ENCODE measurements at regions not wholly inside any gene's neighbourhood (a gene's known extent, or its start where the extent isn't known, plus 50 kb on each side); places are given as distances from the start of the nearest gene placed in this dataset.

GRCh38 chr10:3867454-3868270 is 82.7 kb upstream of the KLF6 start:
- WGBS (ENCODE audit: insufficient coverage, insufficient read length), result no CpG with 5 or more reads among the region's 3 CpGs
- H3K27me3 ChIP-seq (ENCODE audit: control insufficient read depth, insufficient read depth, low read length), result no peaks in the 10 kb centered on the region
- H3K4me3 ChIP-seq (ENCODE audit: low read length), result no peak overlapping the region
- H3K9me3 ChIP-seq (ENCODE audit: control insufficient read depth, insufficient read depth, low read length), result no peaks in the 10 kb centered on the region
- H3K27ac ChIP-seq (ENCODE audit: low read length), result no peak overlapping the region
- H3K4me1 ChIP-seq (ENCODE audit: control insufficient read depth, insufficient read depth, low read length), result 0 out of 2 replicates have a peak, but pooled peaks cover 2% of the 10 kb centered on the region
- no peak for DNase-seq (ENCODE audit: low read depth, low spot score)
- no peaks in the 10 kb centered on the region for H3K36me3 ChIP-seq (ENCODE audit: control insufficient read depth, insufficient read depth, low read length)

GRCh38 chr10:3866332-3866731 is 81.3 kb upstream of the KLF6 start:
- H3K36me3 ChIP-seq (ENCODE audit: control insufficient read depth, insufficient read depth, low read length), result no peaks in the 10 kb centered on the region
- no CpG with 5 or more reads among the region's 3 CpGs for WGBS (ENCODE audit: insufficient coverage, insufficient read length)
- H3K4me3 ChIP-seq (ENCODE audit: low read length), result no peak overlapping the region
- no peaks in the 10 kb centered on the region for H3K27me3 ChIP-seq (ENCODE audit: control insufficient read depth, insufficient read depth, low read length)
- DNase-seq (ENCODE audit: low read depth, low spot score), result no peak
- H3K9me3 ChIP-seq (ENCODE audit: control insufficient read depth, insufficient read depth, low read length), result no peaks in the 10 kb centered on the region
- H3K4me1 ChIP-seq (ENCODE audit: control insufficient read depth, insufficient read depth, low read length), result no peaks in the 10 kb centered on the region
- no peak overlapping the region for H3K27ac ChIP-seq (ENCODE audit: low read length)

DNA sequence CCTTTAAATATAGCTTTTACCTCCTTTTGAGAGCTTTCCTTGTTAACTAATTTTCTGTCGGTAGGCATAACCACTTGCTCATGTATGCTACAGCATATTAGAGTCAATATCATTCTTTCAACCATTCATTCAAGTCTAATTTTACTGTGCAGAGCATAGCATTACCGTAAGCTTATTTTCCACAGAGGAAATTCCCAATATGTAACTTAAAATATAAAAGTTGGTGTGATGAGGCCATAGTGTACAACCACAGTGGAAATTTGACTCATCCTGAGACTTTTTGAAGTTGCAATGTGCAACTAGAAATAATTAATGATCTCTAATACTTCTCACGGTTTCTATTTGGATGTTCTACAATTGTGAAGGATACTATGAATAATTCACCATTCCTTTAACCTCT is 80.6 kb upstream of the KLF6 start:
- Histone ChIP-seq H3K27me3 (ENCODE audit: control insufficient read depth, insufficient read depth, low read length) (no peaks in the 10 kb centered on the region), H3K4me1 (ENCODE audit: control insufficient read depth, insufficient read depth, low read length) (no peaks in the 10 kb centered on the region), H3K4me3 (ENCODE audit: low read length) (no peak overlapping the region), H3K27ac (ENCODE audit: low read length) (no peak overlapping the region), H3K9me3 (ENCODE audit: control insufficient read depth, insufficient read depth, low read length) (no peaks in the 10 kb centered on the region), H3K36me3 (ENCODE audit: control insufficient read depth, insufficient read depth, low read length) (no peaks in the 10 kb centered on the region)
- no peak for DNase-seq (ENCODE audit: low read depth, low spot score)
- no CpG with 5 or more reads among the region's 3 CpGs for WGBS (ENCODE audit: insufficient coverage, insufficient read length)

DNA sequence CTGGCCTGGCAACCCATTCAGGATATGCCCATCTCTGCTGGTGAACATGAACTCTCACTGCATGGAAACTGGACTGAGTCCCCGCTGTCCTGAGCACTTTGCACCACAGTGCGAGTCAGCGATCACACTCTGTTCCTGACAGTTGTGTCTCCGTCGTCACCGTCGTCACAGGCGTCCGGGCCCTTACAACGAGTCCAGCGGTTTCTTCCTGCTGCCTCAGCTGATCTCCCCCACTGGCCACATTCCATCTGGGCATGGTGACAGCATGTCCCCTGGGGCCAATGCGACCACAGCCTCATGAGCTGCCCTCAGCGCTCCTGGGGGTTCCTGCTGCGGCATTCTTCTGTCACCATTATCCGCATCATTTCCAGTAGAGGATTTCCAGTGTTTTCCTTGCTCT is 76.8 kb upstream of the KLF6 start:
- Histone ChIP-seq H3K36me3 (ENCODE audit: control insufficient read depth, insufficient read depth, low read length) (no peaks in the 10 kb centered on the region), H3K27me3 (ENCODE audit: control insufficient read depth, insufficient read depth, low read length) (no peaks in the 10 kb centered on the region), H3K4me3 (ENCODE audit: low read length) (no peak overlapping the region), H3K27ac (ENCODE audit: low read length) (no peak overlapping the region), H3K9me3 (ENCODE audit: control insufficient read depth, insufficient read depth, low read length) (no peaks in the 10 kb centered on the region), H3K4me1 (ENCODE audit: control insufficient read depth, insufficient read depth, low read length) (no peaks in the 10 kb centered on the region)
- no CpG with 5 or more reads among the region's 15 CpGs for WGBS (ENCODE audit: insufficient coverage, insufficient read length)
- no peak for DNase-seq (ENCODE audit: low read depth, low spot score)

DNA sequence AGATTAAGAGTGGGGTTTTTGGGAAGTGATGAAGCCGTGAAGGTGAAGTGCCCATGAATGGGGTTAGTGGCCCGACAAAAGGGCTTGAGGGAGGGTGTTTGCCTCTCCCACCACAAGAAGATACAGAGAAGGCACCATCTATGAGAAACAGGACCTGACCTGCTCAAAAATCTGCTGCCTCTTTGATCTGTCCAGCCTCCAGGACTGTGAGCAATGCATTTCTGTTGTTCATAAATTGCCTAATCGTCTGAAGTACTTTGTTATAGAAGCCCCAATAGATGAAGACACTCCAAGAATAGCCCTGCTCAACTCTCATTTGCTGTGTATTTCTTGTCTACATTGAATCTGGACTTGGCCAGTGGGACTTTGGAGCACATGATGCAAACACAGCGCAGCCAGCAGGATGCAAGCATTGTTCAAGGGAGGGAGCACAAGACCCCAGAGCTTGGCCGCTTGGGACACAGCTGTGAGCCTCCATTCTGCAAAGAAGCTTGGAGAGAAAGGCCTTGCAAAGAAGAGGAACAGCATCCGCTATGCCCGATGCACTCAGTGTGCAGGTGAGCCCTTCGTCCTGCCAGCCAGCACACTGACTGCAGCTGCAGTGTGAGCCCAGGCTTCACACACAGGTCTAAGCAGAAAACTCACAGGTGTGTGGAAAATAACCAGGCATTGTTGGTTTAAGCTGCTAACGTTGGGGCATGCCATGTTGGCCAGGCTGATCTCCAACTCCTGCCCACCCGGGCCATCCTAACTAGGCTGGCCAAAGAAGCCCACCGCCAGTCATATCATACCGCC is 73.2 kb upstream of the KLF6 start:
- Histone ChIP-seq H3K4me1 (ENCODE audit: control insufficient read depth, insufficient read depth, low read length) (no peaks in the 10 kb centered on the region), H3K27ac (ENCODE audit: low read length) (no peak overlapping the region), H3K27me3 (ENCODE audit: control insufficient read depth, insufficient read depth, low read length) (no peaks in the 10 kb centered on the region), H3K4me3 (ENCODE audit: low read length) (no peak overlapping the region), H3K36me3 (ENCODE audit: control insufficient read depth, insufficient read depth, low read length) (no peaks in the 10 kb centered on the region), H3K9me3 (ENCODE audit: control insufficient read depth, insufficient read depth, low read length) (no peaks in the 10 kb centered on the region)
- no CpG with 5 or more reads among the region's 12 CpGs for WGBS (ENCODE audit: insufficient coverage, insufficient read length)
- DNase-seq (ENCODE audit: low read depth, low spot score), result no peak

- no peaks in the 10 kb centered on the region for H3K4me1 ChIP-seq (ENCODE audit: control insufficient read depth, insufficient read depth, low read length)
- no peaks in the 10 kb centered on the region for H3K27me3 ChIP-seq (ENCODE audit: control insufficient read depth, insufficient read depth, low read length)
- H3K36me3 ChIP-seq (ENCODE audit: control insufficient read depth, insufficient read depth, low read length), result no peaks in the 10 kb centered on the region
- H3K27ac ChIP-seq (ENCODE audit: low read length), result no peak overlapping the region
- H3K4me3 ChIP-seq (ENCODE audit: low read length), result no peak overlapping the region
- DNase-seq (ENCODE audit: low read depth, low spot score), result no peak
- no CpG with 5 or more reads among the region's 8 CpGs for WGBS (ENCODE audit: insufficient coverage, insufficient read length)
- no peaks in the 10 kb centered on the region for H3K9me3 ChIP-seq (ENCODE audit: control insufficient read depth, insufficient read depth, low read length)
These were observed 72.3 kb upstream of the KLF6 start for GRCh38 chr10:3857318-3857717.

- DNase-seq (ENCODE audit: low read depth, low spot score), result no peak
- H3K27me3 ChIP-seq (ENCODE audit: control insufficient read depth, insufficient read depth, low read length), result no peaks in the 10 kb centered on the region
- WGBS (ENCODE audit: insufficient coverage, insufficient read length), result no CpG with 5 or more reads among the region's 7 CpGs
- H3K4me3 ChIP-seq (ENCODE audit: low read length), result no peak overlapping the region
- H3K9me3 ChIP-seq (ENCODE audit: control insufficient read depth, insufficient read depth, low read length), result no peaks in the 10 kb centered on the region
- H3K27ac ChIP-seq (ENCODE audit: low read length), result no peak overlapping the region
- no peaks in the 10 kb centered on the region for H3K4me1 ChIP-seq (ENCODE audit: control insufficient read depth, insufficient read depth, low read length)
- H3K36me3 ChIP-seq (ENCODE audit: control insufficient read depth, insufficient read depth, low read length), result no peaks in the 10 kb centered on the region
These were observed 71.6 kb upstream of the KLF6 start for GRCh38 chr10:3856593-3856992.

DNA sequence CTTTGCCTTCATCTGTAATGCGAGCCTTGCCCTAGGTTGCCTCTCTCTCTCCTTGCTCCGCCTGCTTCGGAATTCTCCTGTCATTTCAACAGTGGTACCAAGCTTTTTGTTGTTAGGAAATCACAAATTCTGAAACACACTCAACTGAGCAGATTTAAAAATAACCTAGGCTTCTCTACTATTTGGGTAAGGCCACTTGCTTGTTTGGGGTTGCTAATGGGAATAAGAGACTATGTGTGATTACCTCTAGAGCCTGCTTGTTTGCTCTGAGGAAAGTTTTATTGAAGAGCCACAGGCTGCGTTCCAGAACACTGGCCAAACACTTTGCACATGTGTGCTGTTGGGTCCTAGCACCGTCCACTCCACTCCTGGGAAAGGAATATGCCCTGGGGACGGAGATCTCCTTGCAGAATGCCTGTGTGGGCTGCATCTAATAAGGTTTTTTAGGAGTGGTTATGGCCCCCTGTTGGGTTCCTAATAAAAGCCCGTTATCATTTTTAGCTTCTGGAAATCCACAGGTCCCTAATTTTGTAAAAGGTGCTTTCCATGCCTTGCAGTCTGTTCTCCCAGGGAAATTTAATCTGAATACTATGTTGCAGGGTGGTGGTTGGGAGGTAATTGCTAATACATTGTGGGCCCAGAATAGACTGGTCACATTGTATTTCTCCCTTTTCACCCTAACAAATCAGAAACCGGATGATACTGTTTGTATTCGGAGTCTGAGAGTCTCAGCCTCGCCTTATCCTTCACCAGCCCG is 68.7 kb upstream of the KLF6 start:
- no CpG with 5 or more reads among the region's 11 CpGs for WGBS (ENCODE audit: insufficient coverage, insufficient read length)

GRCh38 chr10:3853016-3853415 is 68.0 kb upstream of the KLF6 start:
- H3K27me3 ChIP-seq (ENCODE audit: control insufficient read depth, insufficient read depth, low read length), result no peaks in the 10 kb centered on the region
- no peak overlapping the region for H3K27ac ChIP-seq (ENCODE audit: low read length)
- no peak for DNase-seq (ENCODE audit: low read depth, low spot score)
- H3K9me3 ChIP-seq (ENCODE audit: control insufficient read depth, insufficient read depth, low read length), result no peaks in the 10 kb centered on the region
- H3K4me1 ChIP-seq (ENCODE audit: control insufficient read depth, insufficient read depth, low read length), result no peaks in the 10 kb centered on the region
- no peak overlapping the region for H3K4me3 ChIP-seq (ENCODE audit: low read length)
- WGBS (ENCODE audit: insufficient coverage, insufficient read length), result no CpG with 5 or more reads among the region's 10 CpGs
- no peaks in the 10 kb centered on the region for H3K36me3 ChIP-seq (ENCODE audit: control insufficient read depth, insufficient read depth, low read length)

More for the DNA sequence above, 68.7 kb upstream of the KLF6 start:
- Histone ChIP-seq H3K9me3 (ENCODE audit: control insufficient read depth, insufficient read depth, low read length) (no peaks in the 10 kb centered on the region), H3K27me3 (ENCODE audit: control insufficient read depth, insufficient read depth, low read length) (no peaks in the 10 kb centered on the region), H3K4me1 (ENCODE audit: control insufficient read depth, insufficient read depth, low read length) (no peaks in the 10 kb centered on the region), H3K27ac (ENCODE audit: low read length) (no peak overlapping the region), H3K36me3 (ENCODE audit: control insufficient read depth, insufficient read depth, low read length) (no peaks in the 10 kb centered on the region), H3K4me3 (ENCODE audit: low read length) (no peak overlapping the region)
- DNase-seq (ENCODE audit: low read depth, low spot score), result no peak

DNA sequence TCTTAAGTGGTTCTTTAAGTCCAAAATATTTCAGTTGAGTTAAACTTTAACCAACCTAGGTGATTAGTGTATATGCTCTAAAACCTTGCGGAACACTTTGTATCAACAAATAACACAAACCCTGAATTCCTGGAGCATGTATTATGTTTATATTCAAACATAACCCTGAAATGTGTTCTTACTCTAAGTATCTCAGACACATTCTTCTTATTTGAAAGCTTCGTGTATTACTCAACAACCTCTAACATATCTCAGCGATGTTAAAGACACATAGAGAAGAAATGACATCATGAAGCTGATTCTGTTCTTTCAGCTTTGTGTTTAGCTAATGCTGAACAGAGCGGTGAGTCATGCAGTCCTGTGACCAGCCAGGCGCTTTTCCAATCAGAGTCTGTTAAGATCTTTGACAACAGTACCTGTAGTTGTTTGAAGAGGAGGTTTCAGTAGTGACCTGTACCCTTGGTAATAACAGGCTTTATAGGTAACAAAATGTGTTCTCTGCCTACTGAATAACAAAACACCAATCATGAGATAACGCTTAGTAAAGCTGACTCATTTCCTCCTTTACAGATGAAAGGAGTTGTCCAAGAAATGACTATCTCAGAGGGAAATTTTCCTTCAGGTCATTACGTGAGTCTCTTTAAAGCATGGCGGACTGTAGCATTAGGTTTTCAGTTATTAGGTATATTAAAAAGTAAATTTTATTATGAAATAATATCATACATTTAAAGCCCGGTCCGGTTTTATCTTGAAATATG is 67.3 kb upstream of the KLF6 start:
- Histone ChIP-seq H3K4me3 (ENCODE audit: low read length) (no peak overlapping the region), H3K9me3 (ENCODE audit: control insufficient read depth, insufficient read depth, low read length) (no peaks in the 10 kb centered on the region), H3K4me1 (ENCODE audit: control insufficient read depth, insufficient read depth, low read length) (no peaks in the 10 kb centered on the region), H3K36me3 (ENCODE audit: control insufficient read depth, insufficient read depth, low read length) (no peaks in the 10 kb centered on the region), H3K27me3 (ENCODE audit: control insufficient read depth, insufficient read depth, low read length) (no peaks in the 10 kb centered on the region), H3K27ac (ENCODE audit: low read length) (no peak overlapping the region)
- no CpG with 5 or more reads among the region's 10 CpGs for WGBS (ENCODE audit: insufficient coverage, insufficient read length)
- no peak for DNase-seq (ENCODE audit: low read depth, low spot score)
